WTC11 (cell line): ENCODE measurements at regions not wholly inside any gene's neighbourhood (a gene's known extent, or its start where the extent isn't known, plus 50 kb on each side); places are given as distances from the start of the nearest gene placed in this dataset.

Experiments
- ATAC-seq: fragments of 200-7000 bp; cut with Tn5 transposase; 2 replicates; pipeline ENCODE4 v1.10.0; 2021; ENCODE audit warnings: mild to moderate bottlenecking, moderate library complexity
- CTCF ChIA-PET: fragments of 300-600 bp; sonication (Branson Sonifier 250); formaldehyde crosslinking; loops from one replicate; lab custom pipeline; 2021; ENCODE audit warnings: antibody characterized with exemption; lab: Charles Lee
- POLR2A ChIA-PET: fragments of 350-600 bp; sonication (Branson Sonifier 250); formaldehyde crosslinking; loops from one replicate; lab custom pipeline; 2021; ENCODE audit warnings: antibody characterized with exemption; lab: Charles Lee
- DNase-seq: peaks from one replicate; pipeline ENCODE4 v3.0.0; 2021; ENCODE audit warnings: low spot score
- H3K27ac Mint-ChIP-seq: 2 replicates; pipeline ENCODE4 v1.8.0; 2021; ENCODE audit warnings: mixed read lengths
- H3K27me3 Mint-ChIP-seq: 2 replicates; pipeline ENCODE4 v1.8.0; 2021; ENCODE audit warnings: low read depth, mild to moderate bottlenecking, moderate library complexity, mixed read lengths
- H3K36me3 Mint-ChIP-seq: 2 replicates; pipeline ENCODE4 v1.8.0; 2021; ENCODE audit warnings: mixed read lengths
- H3K4me1 Mint-ChIP-seq: 2 replicates; pipeline ENCODE4 v1.8.0; 2022; ENCODE audit warnings: mixed read lengths
- H3K4me3 Mint-ChIP-seq: 2 replicates; pipeline ENCODE4 v1.8.0; 2021; ENCODE audit warnings: mild to moderate bottlenecking, moderate library complexity, mixed read lengths
- H3K9me3 Mint-ChIP-seq: 2 replicates; pipeline ENCODE4 v1.8.0; 2021; ENCODE audit warnings: mixed read lengths
- AFF4 ChIP-seq: sonication (generic); formaldehyde crosslinking; IDR thresholded peaks from 2 replicates; pipeline ENCODE4 v1.8.1; 2023; ENCODE audit warnings: mild to moderate bottlenecking, missing genetic modification reagents, borderline replicate concordance
- AR ChIP-seq: fragments of 250-450 bp; sonication (Bioruptor Pico); IDR thresholded peaks from 2 replicates; pipeline ENCODE4 v1.9.0; 2021; ENCODE audit warnings: mild to moderate bottlenecking
- CBFB ChIP-seq: sonication (generic); formaldehyde crosslinking; IDR thresholded peaks from 2 replicates; pipeline ENCODE4 v1.8.1; 2022; ENCODE audit warnings: mild to moderate bottlenecking, low read depth, missing genetic modification reagents
- CREM ChIP-seq: sonication (generic); formaldehyde crosslinking; IDR thresholded peaks from 2 replicates; pipeline ENCODE4 v1.8.1; 2022; ENCODE audit warnings: mild to moderate bottlenecking, missing genetic modification reagents, moderate library complexity
- ELF4 ChIP-seq: sonication (generic); formaldehyde crosslinking; IDR thresholded peaks from 2 replicates; pipeline ENCODE4 v1.8.1; 2022; ENCODE audit warnings: low read depth, mild to moderate bottlenecking, moderate library complexity, missing genetic modification reagents
- ESRRA ChIP-seq: sonication (generic); formaldehyde crosslinking; IDR thresholded peaks from 2 replicates; pipeline ENCODE4 v1.8.1; 2022; ENCODE audit warnings: mild to moderate bottlenecking, missing genetic modification reagents, borderline replicate concordance
- GRHL2 ChIP-seq: fragments of 250-450 bp; sonication (Bioruptor Pico); IDR thresholded peaks from 2 replicates; pipeline ENCODE4 v1.8.0; 2022; ENCODE audit warnings: mild to moderate bottlenecking, moderate library complexity; ENCODE audit not compliant: insufficient replicate concordance, severe bottlenecking
- IRF2 ChIP-seq: sonication (generic); formaldehyde crosslinking; IDR thresholded peaks from 2 replicates; pipeline ENCODE4 v1.8.0; 2022; ENCODE audit warnings: low read depth, missing genetic modification reagents, borderline replicate concordance
- MYBL2 ChIP-seq: sonication (generic); formaldehyde crosslinking; IDR thresholded peaks from 2 replicates; pipeline ENCODE4 v1.8.1; 2023; ENCODE audit warnings: mild to moderate bottlenecking, moderate library complexity, missing genetic modification reagents
- NFYB ChIP-seq: sonication (generic); formaldehyde crosslinking; conservative IDR thresholded peaks from 2 replicates; pipeline ENCODE4 v1.8.0; 2022; ENCODE audit warnings: low read depth, missing genetic modification reagents
- SMAD3 ChIP-seq: sonication (generic); formaldehyde crosslinking; IDR thresholded peaks from 2 replicates; pipeline ENCODE4 v1.8.0; 2022; ENCODE audit warnings: missing genetic modification reagents, mild to moderate bottlenecking, borderline replicate concordance
- SP1 ChIP-seq: sonication (generic); formaldehyde crosslinking; conservative IDR thresholded peaks from 2 replicates; pipeline ENCODE4 v1.8.1; 2022; ENCODE audit warnings: missing genetic modification reagents
- USF1 ChIP-seq: sonication (generic); formaldehyde crosslinking; IDR thresholded peaks from 2 replicates; pipeline ENCODE4 v1.8.0; 2022; ENCODE audit warnings: mild to moderate bottlenecking, missing genetic modification reagents
- USF2 ChIP-seq: sonication (generic); formaldehyde crosslinking; IDR thresholded peaks from 2 replicates; pipeline ENCODE4 v1.8.1; 2023; ENCODE audit warnings: mild to moderate bottlenecking, missing genetic modification reagents, moderate library complexity
- ZBTB21 ChIP-seq: sonication (generic); formaldehyde crosslinking; IDR thresholded peaks from 2 replicates; pipeline ENCODE4 v1.8.1; 2023; ENCODE audit warnings: mild to moderate bottlenecking, missing genetic modification reagents, borderline replicate concordance
- ZNF121 ChIP-seq: sonication (generic); formaldehyde crosslinking; IDR thresholded peaks from 2 replicates; pipeline ENCODE4 v1.8.0; 2023; ENCODE audit warnings: missing genetic modification reagents
- ZNF138 ChIP-seq: sonication (generic); formaldehyde crosslinking; conservative IDR thresholded peaks from 2 replicates; pipeline ENCODE4 v1.8.1; 2022; ENCODE audit warnings: mild to moderate bottlenecking, moderate library complexity, missing genetic modification reagents
- ZNF232 ChIP-seq: sonication (generic); formaldehyde crosslinking; IDR thresholded peaks from 2 replicates; pipeline ENCODE4 v1.8.0; 2022; ENCODE audit warnings: mild to moderate bottlenecking, missing genetic modification reagents
- ZNF263 ChIP-seq: sonication (generic); formaldehyde crosslinking; IDR thresholded peaks from 2 replicates; pipeline ENCODE4 v1.8.1; 2022; ENCODE audit warnings: low read depth, mild to moderate bottlenecking, moderate library complexity, missing genetic modification reagents
- ZNF532 ChIP-seq: fragments of 250-450 bp; sonication (Bioruptor Pico); IDR thresholded peaks from 2 replicates; pipeline ENCODE4 v1.9.0; 2021; ENCODE audit warnings: mild to moderate bottlenecking, borderline replicate concordance
- ZSCAN18 ChIP-seq: fragments of 250-450 bp; sonication (Bioruptor Pico); IDR thresholded peaks from 2 replicates; pipeline ENCODE4 v2.1.2; 2022; ENCODE audit warnings: mild to moderate bottlenecking, moderate library complexity

DNA sequence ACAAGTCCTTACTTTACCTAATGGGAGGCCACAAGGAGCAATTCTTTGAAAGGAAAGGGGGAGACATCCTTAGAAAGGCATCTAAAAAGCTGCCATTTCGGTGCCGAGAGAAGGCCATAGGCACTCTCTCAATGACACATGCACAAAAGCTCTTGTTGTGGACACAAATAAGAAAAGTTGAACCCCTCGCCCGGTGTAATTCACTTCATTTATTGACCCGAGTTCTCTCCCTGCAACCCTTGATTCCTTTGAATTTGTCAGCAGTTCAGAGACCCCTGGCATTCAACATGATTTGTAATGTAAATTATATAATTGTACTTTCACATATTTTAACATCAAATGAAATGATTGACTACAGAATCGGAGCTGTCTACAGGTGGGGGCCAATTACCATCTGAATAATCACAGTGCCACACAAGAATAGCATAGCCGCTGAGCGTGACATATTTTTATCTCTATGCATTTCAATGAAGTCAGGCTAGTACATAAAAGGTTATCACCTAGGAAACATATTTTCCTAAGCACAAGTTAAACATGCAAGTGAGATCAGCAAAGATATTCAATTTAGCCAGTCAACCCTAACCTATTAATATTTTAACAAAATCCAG lies 66.7 kb downstream of the IRX6 start:
- no peaks in the 10 kb centered on the region for H3K36me3 Mint-ChIP-seq
- POLR2A ChIA-PET, result no interaction called here
- no peaks in the 10 kb centered on the region for H3K9me3 Mint-ChIP-seq
- no peaks in the 10 kb centered on the region for H3K27me3 Mint-ChIP-seq
- no peak for ATAC-seq
- H3K4me3 Mint-ChIP-seq, result no peak overlapping the region
- H3K27ac Mint-ChIP-seq, result no peak overlapping the region
- DNase-seq, result no peak
- CTCF ChIA-PET, result interaction anchor here (0.5 to 1.2 kb wide), 3 partner anchors 20 to 67 kb away, joined by 3 to 4 read pairs (median 4); partner anchors contain the start of gene IRX6
- TF ChIP-seq MYBL2 (CRISPR knock-in tag) (no peak), CREM (CRISPR knock-in tag) (no peak), NFYB (CRISPR knock-in tag) (no peak), GRHL2 (CRISPR knock-in tag) (no peak), IRF2 (no peak), SMAD3 (CRISPR knock-in tag) (no peak), ZNF532 (CRISPR knock-in tag) (no peak), USF2 (CRISPR knock-in tag) (no peak), ZBTB21 (no peak), ESRRA (no peak), ZSCAN18 (CRISPR knock-in tag) (no peak), ELF4 (CRISPR knock-in tag) (no peak), AFF4 (no peak), ZNF121 (CRISPR knock-in tag) (no peak)
- TF ChIP-seq, all 79 proteins: peak for 0
- H3K4me1 Mint-ChIP-seq, result peaks cover 43% of the 10 kb centered on the region

DNA sequence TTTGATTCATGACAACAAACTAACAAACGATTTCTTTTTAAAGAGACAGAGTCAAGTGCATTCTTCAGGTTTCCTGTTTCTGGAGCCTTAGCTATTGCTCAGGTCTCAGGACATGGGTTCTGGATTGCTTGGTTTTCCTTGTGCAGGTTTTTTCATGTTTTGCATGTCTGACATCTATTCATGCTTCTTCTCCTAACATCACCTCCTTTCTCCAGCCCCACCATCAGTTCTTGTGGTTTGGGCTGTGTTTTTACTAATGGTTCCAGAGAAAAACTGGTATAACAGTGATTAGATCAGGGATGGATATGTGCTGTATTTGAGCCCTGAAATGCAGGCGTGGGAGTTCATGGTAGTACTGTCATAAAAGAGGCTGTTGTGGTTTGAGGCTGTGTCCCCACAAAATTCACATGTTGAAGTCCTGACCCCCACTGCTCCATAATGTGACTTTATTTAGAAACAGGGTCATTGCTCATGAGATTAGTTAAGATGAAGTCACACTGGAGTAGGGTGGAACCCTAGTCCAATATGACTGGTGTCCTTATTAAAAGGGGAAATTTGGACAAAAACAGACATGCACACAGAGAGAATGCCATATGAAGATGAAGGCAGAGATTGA lies 67.9 kb downstream of the IRX6 start:
- Mint-ChIP-seq H3K9me3 (no peaks in the 10 kb centered on the region), H3K27ac (no peak overlapping the region), H3K27me3 (no peaks in the 10 kb centered on the region), H3K4me3 (no peak overlapping the region), H3K36me3 (no peaks in the 10 kb centered on the region), H3K4me1 (peaks cover 43% of the 10 kb centered on the region)
- DNase-seq (no peak), ATAC-seq (no peak)
- ChIA-PET CTCF (interaction anchor here (0.8 to 1.2 kb wide), 2 partner anchors 21 to 68 kb away, joined by 4 read pairs; partner anchors contain the start of gene IRX6), POLR2A (no interaction called here)
- TF ChIP-seq ZNF121 (CRISPR knock-in tag) (no peak), ZNF138 (CRISPR knock-in tag) (no peak), ZNF232 (CRISPR knock-in tag) (no peak), AR (CRISPR knock-in tag) (no peak), CBFB (CRISPR knock-in tag) (no peak), SP1 (no peak), CREM (CRISPR knock-in tag) (no peak), USF1 (CRISPR knock-in tag) (no peak), ZNF263 (no peak)
